ENCODE measurements at regions not wholly inside any gene's neighbourhood (a gene's known extent, or its start where the extent isn't known, plus 50 kb on each side); places are given as distances from the start of the nearest gene placed in this dataset.

DNA sequence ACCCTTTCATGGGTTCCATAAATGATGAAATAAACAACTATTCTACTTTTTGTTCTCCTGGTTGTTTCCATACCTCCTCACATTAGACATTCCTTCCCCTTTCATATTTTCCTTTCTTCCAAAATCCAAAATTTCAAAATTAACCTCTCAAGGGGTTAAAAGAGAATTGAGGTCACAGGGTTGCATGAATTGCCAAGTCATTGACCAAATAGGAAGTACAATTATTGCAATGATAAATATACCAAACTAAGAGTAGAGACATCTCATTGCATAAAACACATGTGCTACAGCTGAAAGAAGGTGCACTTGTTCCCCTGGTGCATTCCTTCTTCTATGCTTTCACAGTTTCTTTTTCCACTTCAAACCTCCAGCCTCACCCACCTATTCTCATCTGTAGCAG lies 136.1 kb downstream of the KCTD12 start (continued):
- no peak for TF ChIP-seq GTF2F1 (IDR thresholded peaks at IDR 0.05; ENCODE audit: borderline replicate concordance, low read depth, low read length)
- TF ChIP-seq POLR2A (IDR thresholded peaks at IDR 0.05; ENCODE audit: control extremely low read depth in 1 of 2, low read depth in 2 of 2, low read length in 2 of 2) = no peak
- no peak for TF ChIP-seq SIN3A (conservative IDR thresholded peaks at IDR 0.05 in 1 of 2, IDR thresholded peaks at IDR 0.05 in 1 of 2; ENCODE audit: low read depth in 1 of 2, low read length in 2 of 2)
- no peak for TF ChIP-seq TBP (IDR thresholded peaks at IDR 0.05; ENCODE audit: low read depth, low read length)
- no peak for TF ChIP-seq KDM4A (IDR thresholded peaks at IDR 0.05; ENCODE audit: low read depth, low read length, severe bottlenecking)
- TF ChIP-seq SIRT6 (IDR thresholded peaks at IDR 0.05; ENCODE audit: low read length) = no peak
- TF ChIP-seq, protein P1, sequence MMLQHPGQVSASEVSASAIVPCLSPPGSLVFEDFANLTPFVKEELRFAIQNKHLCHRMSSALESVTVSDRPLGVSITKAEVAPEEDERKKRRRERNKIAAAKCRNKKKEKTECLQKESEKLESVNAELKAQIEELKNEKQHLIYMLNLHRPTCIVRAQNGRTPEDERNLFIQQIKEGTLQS (IDR thresholded peaks at IDR 0.05; ENCODE audit: insufficient read depth, low read depth, low read length) = no peak
- TF ChIP-seq SIX5 (IDR thresholded peaks at IDR 0.05; ENCODE audit: low read depth, low read length) = no peak
- no peak for TF ChIP-seq SRF (IDR thresholded peaks at IDR 0.05; ENCODE audit: low read depth, low read length)
- TF ChIP-seq EP300 (IDR thresholded peaks at IDR 0.05; ENCODE audit: borderline replicate concordance in 1 of 2, low read depth in 2 of 2, low read length in 2 of 2) = no peak
- no peak for TF ChIP-seq CHD1 (IDR thresholded peaks at IDR 0.05; ENCODE audit: low read depth, low read length)
- TF ChIP-seq PHF8 (conservative IDR thresholded peaks at IDR 0.05; ENCODE audit: low read depth, low read length) = no peak
- TF ChIP-seq CBX5 (IDR thresholded peaks at IDR 0.05; ENCODE audit: low read depth, low read length) = no peak
- TF ChIP-seq CTBP2 (IDR thresholded peaks at IDR 0.05; ENCODE audit: borderline replicate concordance, insufficient read depth, insufficient read length, low read length) = no peak

All from H1 (cell line).